PC-3 (cell line): ENCODE measurements at regions not wholly inside any gene's neighbourhood (a gene's known extent, or its start where the extent isn't known, plus 50 kb on each side); places are given as distances from the start of the nearest gene placed in this dataset.

Experiments
- ATAC-seq: fragments of 200-7000 bp; cut with Tn5 transposase; 2 replicates; pipeline ENCODE4 v1.9.1; 2020; ENCODE audit warnings: mild to moderate bottlenecking, moderate library complexity
- BruUV-seq: library from RNA; stranded (reverse); fragments of 400-500 nt; replicated peaks from 2 replicates; lab custom pipeline; 2021; lab: Mats Ljungman, UMichigan
- CTCF ChIA-PET: fragments of 300-600 bp; sonication (Branson Sonifier 250); formaldehyde crosslinking; loops from one replicate; lab custom pipeline; 2022; ENCODE audit warnings: antibody characterized with exemption; lab: Charles Lee
- POLR2A ChIA-PET: fragments of 300-600 bp; sonication (Branson Sonifier 250); formaldehyde crosslinking; loops from one replicate; lab custom pipeline; 2022; ENCODE audit warnings: antibody characterized with exemption; ENCODE audit not compliant: unreplicated experiment; lab: Charles Lee
- DNase-seq: peaks from one replicate; pipeline ENCODE4 v3.0.0-alpha.2; 2015
- H2AFZ ChIP-seq: fragments of 300-600 bp; sonication (generic); 2 replicates; pipeline ENCODE4 v1.6.0; 2016; ENCODE audit warnings: antibody characterized with exemption, low read length
- H3F3A ChIP-seq: fragments of 300-600 bp; sonication (generic); one replicate; pipeline ENCODE4 v1.6.0; 2017; ENCODE audit warnings: antibody characterized with exemption, low read length, control low read depth, mild to moderate bottlenecking; ENCODE audit not compliant: unreplicated experiment
- H3K27ac ChIP-seq: fragments of 300-600 bp; sonication (generic); 2 replicates; pipeline ENCODE4 v1.5.1; 2016; ENCODE audit warnings: mild to moderate bottlenecking, low read length
- H3K27me3 ChIP-seq: fragments of 300-600 bp; sonication (generic); 2 replicates; pipeline ENCODE4 v1.6.1; 2016; ENCODE audit warnings: low read length, mixed read lengths
- H3K36me3 ChIP-seq: fragments of 300-600 bp; sonication (generic); 2 replicates; pipeline ENCODE4 v1.6.1; 2016; ENCODE audit warnings: low read depth, mixed run types, low read length, mixed read lengths
- H3K4me1 ChIP-seq: fragments of 300-600 bp; sonication (generic); 2 replicates; pipeline ENCODE4 v1.5.1; 2016; ENCODE audit warnings: low read length; ENCODE audit not compliant: insufficient read depth
- H3K4me2 ChIP-seq: fragments of 300-600 bp; sonication (generic); 2 replicates; pipeline ENCODE4 v1.6.0; 2016; ENCODE audit warnings: low read length
- H3K4me3 ChIP-seq: fragments of 300-600 bp; sonication (generic); 2 replicates; pipeline ENCODE4 v1.5.1; 2016; ENCODE audit warnings: mild to moderate bottlenecking, low read length, mixed read lengths
- H3K79me2 ChIP-seq: fragments of 300-600 bp; sonication (generic); 2 replicates; pipeline ENCODE4 v1.6.1; 2017; ENCODE audit warnings: low read length, mixed read lengths
- H3K9ac ChIP-seq: fragments of 300-600 bp; sonication (generic); 2 replicates; pipeline ENCODE4 v1.6.0; 2016; ENCODE audit warnings: mild to moderate bottlenecking, low read length
- H3K9me2 ChIP-seq: fragments of 300-600 bp; sonication (generic); replicated peaks from 2 replicates; pipeline ENCODE4 v1.6.1; 2016; ENCODE audit warnings: mixed run types, low read length, mixed read lengths
- H3K9me3 ChIP-seq: fragments of 300-600 bp; sonication (generic); 2 replicates; pipeline ENCODE4 v1.6.1; 2016; ENCODE audit warnings: low read length, mixed read lengths
- H4K20me1 ChIP-seq: fragments of 300-600 bp; sonication (generic); 2 replicates; pipeline ENCODE4 v1.6.1; 2016; ENCODE audit warnings: low read length, mixed read lengths
- CTCF ChIP-seq: fragments of 300-600 bp; sonication (generic); conservative IDR thresholded peaks from 2 replicates; pipeline ENCODE4 v1.5.1; 2017; ENCODE audit warnings: antibody characterized with exemption, low read depth, mild to moderate bottlenecking, low read length
- EZH2 ChIP-seq: fragments of 300-600 bp; sonication (generic); IDR thresholded peaks from one replicate; pipeline ENCODE4 v1.6.1; 2017; ENCODE audit warnings: antibody characterized with exemption, mild to moderate bottlenecking, low read length; ENCODE audit not compliant: unreplicated experiment
- EZH2phosphoT487 ChIP-seq: fragments of 300-600 bp; sonication (generic); IDR thresholded peaks from 2 replicates; pipeline ENCODE4 v1.6.1; 2018; ENCODE audit warnings: mild to moderate bottlenecking, antibody characterized with exemption, low read length, borderline replicate concordance
- intact Hi-C: fragments of 100-400 bp; cut with micrococcal nuclease; formaldehyde crosslinking; loops from 2 replicates; pipeline ENCODE4 v1.9.0; 2023

- H3K9me2 ChIP-seq: no peaks in the 10 kb centered on the region
- H3K27ac ChIP-seq: no peak overlapping the region
- no peak overlapping the region for H3K4me3 ChIP-seq
- intact Hi-C loops: no loop called here
- H3K27me3 ChIP-seq: no peaks in the 10 kb centered on the region
- ATAC-seq: no peak
- H3K79me2 ChIP-seq: no peaks in the 10 kb centered on the region
- H3K9ac ChIP-seq: no peak overlapping the region
- no peaks in the 10 kb centered on the region for H3F3A ChIP-seq
- no peak overlapping the region for H2AFZ ChIP-seq
- BruUV-seq: no TSS peak
- no peaks in the 10 kb centered on the region for H4K20me1 ChIP-seq
- H3K9me3 ChIP-seq: no peaks in the 10 kb centered on the region
- no peaks in the 10 kb centered on the region for H3K4me1 ChIP-seq
- POLR2A ChIA-PET: no interaction called here
- no peak overlapping the region for H3K4me2 ChIP-seq
- no peaks in the 10 kb centered on the region for H3K36me3 ChIP-seq
- TF ChIP-seq EZH2phosphoT487 (no peak), EZH2 (no peak), CTCF (no peak)
- DNase-seq: no peak
- CTCF ChIA-PET: no interaction called here
These were observed 65.0 kb downstream of the CBLN1 start for GRCh38 chr16:49216593-49216992.

DNA sequence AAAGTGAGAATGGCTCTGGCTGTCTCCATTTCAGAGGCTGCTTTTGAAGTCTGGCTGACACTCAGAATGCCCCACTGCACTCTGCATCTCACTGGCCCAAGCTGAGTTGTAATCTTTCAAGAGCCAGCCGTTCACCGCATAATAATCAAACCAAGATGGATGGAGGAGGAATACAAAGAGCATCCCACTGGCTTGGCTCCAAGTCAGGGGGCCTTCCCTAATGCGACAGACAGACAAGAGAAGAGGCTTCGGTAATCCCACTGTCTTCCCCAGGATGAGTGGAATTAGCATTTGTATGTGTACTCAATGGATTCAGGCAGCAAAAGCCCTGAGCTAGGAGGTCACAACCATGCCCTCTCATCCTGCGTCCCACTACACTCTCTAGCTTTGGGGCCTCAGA lies 68.0 kb downstream of the CBLN1 start:
- no peaks in the 10 kb centered on the region for H3K4me1 ChIP-seq
- H3K27me3 ChIP-seq: no peaks in the 10 kb centered on the region
- no peaks in the 10 kb centered on the region for H3K79me2 ChIP-seq
- no peak overlapping the region for H2AFZ ChIP-seq
- no peak for TF ChIP-seq CTCF
- TF ChIP-seq EZH2phosphoT487: no peak
- TF ChIP-seq EZH2: no peak
- ChIA-PET CTCF (no interaction called here), POLR2A (no interaction called here)
- no peaks in the 10 kb centered on the region for H3K9me2 ChIP-seq
- no peak overlapping the region for H3K4me3 ChIP-seq
- no peak overlapping the region for H3K27ac ChIP-seq
- no peaks in the 10 kb centered on the region for H3K9me3 ChIP-seq
- no peaks in the 10 kb centered on the region for H3F3A ChIP-seq
- no peak for DNase-seq
- no peak overlapping the region for H3K4me2 ChIP-seq
- ATAC-seq: no peak
- intact Hi-C loops: no loop called here
- no peaks in the 10 kb centered on the region for H3K36me3 ChIP-seq
- no TSS peak for BruUV-seq
- H4K20me1 ChIP-seq: no peaks in the 10 kb centered on the region
- H3K9ac ChIP-seq: no peak overlapping the region

GRCh38 chr16:49204191-49204590 lies 77.4 kb downstream of the CBLN1 start:
- no peak for ATAC-seq
- no peak overlapping the region for H3K27ac ChIP-seq

More at GRCh38 chr16:49204191-49204590, 77.4 kb downstream of the CBLN1 start:
- Histone ChIP-seq H4K20me1 (no peaks in the 10 kb centered on the region), H3K4me3 (no peak overlapping the region), H3F3A (no peaks in the 10 kb centered on the region), H3K36me3 (no peaks in the 10 kb centered on the region), H3K9ac (no peak overlapping the region), H3K9me3 (no peaks in the 10 kb centered on the region), H3K27me3 (no peaks in the 10 kb centered on the region), H3K79me2 (no peaks in the 10 kb centered on the region), H3K4me1 (no peaks in the 10 kb centered on the region), H3K4me2 (no peak overlapping the region), H3K9me2 (no peaks in the 10 kb centered on the region), H2AFZ (no peak overlapping the region)
- DNase-seq: no peak
- no TSS peak for BruUV-seq
- ChIA-PET POLR2A (no interaction called here), CTCF (no interaction called here)
- intact Hi-C loops: no loop called here
- TF ChIP-seq CTCF (no peak), EZH2 (no peak), EZH2phosphoT487 (no peak)
